GM12875 (cell line): ENCODE measurements at regions not wholly inside any gene's neighbourhood (a gene's known extent, or its start where the extent isn't known, plus 50 kb on each side); places are given as distances from the start of the nearest gene placed in this dataset.
A peak's percentile ranks its signal among the peaks of the same experiment; 100 is the strongest.
"Not testable (repeated sequence)": the region's sequence is repeated elsewhere in the genome, so short reads cannot be mapped to it uniquely, and the experiment has no call there.

ENCODE experiments used
- H3K4me3 ChIP-seq: one replicate; pipeline ENCODE4 v1.5.1; 2011; ENCODE audit warnings: low read depth, low read length, control low read depth
- TF ChIP-seq, protein P1 (sequence below): IDR thresholded peaks from 2 replicates; pipeline ENCODE4 v1.5.1; 2011; ENCODE audit warnings: low read depth, mild to moderate bottlenecking, control low read depth, inconsistent platforms, low read length, moderate library complexity, borderline replicate concordance; ENCODE audit not compliant: insufficient read depth

DNA sequence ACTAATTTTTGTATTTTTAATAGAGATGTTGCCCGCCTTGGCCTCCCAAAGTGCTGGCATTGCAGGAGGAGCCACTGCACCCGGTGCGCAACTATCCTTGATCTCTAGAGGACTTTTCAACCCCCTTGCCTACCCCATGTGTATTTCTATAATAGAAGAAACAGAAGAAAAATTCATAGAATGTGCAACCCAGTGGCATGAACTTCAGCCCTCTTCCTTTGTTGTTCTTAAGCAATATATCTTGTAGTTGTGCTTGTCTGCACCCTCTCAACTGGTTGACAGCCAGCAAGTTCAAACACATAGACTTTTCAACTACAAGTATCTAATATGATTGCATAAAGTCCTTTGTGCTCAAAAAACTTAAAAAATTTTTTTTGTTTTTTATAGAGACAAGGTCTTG is 72.3 kb upstream of the NCOA3 start:
- TF ChIP-seq, protein P1, sequence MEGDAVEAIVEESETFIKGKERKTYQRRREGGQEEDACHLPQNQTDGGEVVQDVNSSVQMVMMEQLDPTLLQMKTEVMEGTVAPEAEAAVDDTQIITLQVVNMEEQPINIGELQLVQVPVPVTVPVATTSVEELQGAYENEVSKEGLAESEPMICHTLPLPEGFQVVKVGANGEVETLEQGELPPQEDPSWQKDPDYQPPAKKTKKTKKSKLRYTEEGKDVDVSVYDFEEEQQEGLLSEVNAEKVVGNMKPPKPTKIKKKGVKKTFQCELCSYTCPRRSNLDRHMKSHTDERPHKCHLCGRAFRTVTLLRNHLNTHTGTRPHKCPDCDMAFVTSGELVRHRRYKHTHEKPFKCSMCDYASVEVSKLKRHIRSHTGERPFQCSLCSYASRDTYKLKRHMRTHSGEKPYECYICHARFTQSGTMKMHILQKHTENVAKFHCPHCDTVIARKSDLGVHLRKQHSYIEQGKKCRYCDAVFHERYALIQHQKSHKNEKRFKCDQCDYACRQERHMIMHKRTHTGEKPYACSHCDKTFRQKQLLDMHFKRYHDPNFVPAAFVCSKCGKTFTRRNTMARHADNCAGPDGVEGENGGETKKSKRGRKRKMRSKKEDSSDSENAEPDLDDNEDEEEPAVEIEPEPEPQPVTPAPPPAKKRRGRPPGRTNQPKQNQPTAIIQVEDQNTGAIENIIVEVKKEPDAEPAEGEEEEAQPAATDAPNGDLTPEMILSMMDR: no peak
- no peak overlapping the region for H3K4me3 ChIP-seq

DNA sequence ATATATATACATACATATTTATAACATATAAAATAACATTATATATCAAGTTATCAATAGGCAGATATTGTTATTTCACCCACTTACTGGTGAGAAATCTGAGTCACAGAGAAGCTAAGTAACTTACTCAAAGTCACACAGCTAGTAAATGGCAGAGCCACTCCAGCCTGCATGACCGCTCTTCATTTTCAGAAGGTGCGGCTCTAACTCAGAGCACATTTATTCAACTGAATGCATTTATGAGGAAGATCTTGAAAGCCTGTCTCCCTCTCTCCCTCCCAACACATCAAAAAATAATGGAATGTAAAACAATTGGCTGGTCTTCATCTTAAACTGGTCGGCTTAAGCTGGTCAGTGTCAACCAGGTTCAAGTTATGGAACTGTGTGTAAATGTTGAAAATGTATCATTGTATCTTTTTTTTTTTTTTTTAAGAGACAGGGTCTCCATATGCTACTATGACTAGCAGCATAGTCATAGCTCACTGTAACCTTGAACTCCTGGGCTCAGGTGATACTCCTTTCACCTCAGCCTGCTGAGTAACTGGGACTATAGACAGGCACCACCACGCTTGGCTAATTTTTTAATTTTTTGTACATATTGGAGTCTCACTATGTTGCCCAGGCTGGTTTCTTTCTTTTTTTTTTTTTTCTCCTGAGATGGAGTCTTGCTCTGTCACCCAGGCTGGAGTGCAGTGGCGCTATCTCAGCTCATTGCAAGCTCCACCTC is 70.7 kb upstream of the NCOA3 start:
- H3K4me3 ChIP-seq: no peak overlapping the region
- TF ChIP-seq, protein P1: no peak

DNA sequence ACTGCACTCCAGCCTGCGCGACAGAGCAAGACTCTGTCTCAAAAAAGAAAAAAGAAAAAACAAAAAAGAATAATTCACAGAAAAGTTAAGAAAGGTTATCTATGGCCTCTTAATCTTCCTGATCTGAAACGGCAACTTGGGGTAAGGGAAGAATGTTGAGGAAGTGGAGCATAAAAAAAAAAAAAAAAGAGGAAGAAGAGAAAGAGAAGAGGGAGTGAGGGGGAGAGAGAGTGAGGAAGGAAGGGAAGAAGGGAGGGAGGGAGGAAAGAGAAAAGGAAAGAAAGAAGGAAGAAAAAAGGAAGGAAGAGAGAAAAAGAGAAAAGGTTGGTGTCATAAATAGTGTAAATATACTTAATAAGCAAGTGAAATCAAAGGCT is 68.9 kb upstream of the NCOA3 start:
- no peak overlapping the region for H3K4me3 ChIP-seq
- TF ChIP-seq, protein P1: no peak

DNA sequence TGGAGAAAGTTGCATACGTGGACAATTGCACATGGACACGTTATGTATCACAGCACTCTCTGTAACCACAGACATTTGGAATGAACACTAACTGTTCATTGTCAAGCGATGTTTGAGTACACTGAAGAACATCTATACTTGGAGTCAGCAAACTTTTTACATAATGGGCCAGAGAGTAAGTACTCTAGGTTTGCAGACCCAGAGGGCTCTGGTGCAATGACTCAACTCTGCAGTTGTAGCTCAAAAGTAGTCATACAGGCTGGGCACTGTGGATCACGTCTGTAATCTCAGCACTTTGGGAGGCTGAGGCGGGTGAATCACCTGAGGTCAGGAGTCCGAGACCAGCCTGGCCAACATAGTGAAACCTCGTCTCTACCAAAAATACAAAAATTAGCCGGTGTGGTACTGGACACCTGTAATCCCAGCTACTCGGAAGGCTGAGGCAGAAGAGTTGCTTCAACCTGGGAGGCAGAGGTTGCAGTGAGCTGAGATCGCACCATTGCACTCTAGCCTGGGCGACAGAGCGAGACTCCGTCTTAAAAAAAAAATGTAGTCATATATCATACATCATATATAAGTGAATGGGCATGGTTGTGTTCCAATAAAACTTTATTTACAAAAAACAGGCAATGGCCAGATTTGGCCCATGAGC is 67.4 kb upstream of the NCOA3 start:
- not testable (repeated sequence) for H3K4me3 ChIP-seq

DNA sequence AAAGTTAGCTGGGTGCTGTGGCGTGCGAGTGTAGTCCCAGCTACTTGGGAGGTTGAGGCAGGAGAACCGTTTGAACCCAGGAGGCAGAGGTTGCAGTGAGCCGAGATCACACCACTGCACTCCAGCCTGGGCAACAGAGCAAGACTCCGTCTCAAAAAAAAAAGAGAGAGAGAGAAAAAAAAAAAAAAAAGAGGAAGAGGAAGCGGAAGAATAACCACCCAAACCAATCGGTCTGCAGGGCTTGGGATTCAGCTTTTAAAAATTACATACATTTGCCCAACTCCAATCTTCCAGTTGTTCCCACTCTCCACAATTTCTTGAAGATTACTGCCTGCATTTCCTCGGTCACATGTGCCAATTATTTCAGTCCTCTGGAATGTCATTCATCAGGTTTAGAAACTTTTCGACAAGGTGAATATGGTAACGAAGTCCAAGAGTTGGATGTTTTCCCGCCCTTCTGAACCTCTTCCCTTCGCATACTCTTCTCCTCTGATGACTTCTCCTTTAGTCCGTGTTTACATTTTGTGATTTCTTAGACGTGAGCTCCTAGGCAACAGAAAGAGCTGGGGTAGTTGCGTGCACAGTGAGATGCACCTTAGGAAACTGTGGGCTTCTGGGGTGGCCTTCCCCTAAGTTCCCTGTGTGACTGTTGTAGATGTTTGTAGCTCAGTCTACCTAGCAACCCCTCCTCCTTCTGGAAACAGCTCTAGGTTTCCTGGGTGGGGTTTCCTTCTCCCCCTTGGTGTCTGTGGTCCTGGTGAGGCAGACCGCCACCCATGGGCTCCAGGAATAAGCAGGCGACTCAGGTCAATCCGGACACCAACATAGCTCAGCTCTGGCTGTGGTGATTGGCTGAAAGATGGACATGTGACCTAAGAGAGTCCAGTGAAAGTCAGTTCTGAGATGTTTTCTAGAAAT is 63.0 kb upstream of the NCOA3 start:
- TF ChIP-seq, protein P1: no peak
- peak overlapping the region; percentile 2 for H3K4me3 ChIP-seq

DNA sequence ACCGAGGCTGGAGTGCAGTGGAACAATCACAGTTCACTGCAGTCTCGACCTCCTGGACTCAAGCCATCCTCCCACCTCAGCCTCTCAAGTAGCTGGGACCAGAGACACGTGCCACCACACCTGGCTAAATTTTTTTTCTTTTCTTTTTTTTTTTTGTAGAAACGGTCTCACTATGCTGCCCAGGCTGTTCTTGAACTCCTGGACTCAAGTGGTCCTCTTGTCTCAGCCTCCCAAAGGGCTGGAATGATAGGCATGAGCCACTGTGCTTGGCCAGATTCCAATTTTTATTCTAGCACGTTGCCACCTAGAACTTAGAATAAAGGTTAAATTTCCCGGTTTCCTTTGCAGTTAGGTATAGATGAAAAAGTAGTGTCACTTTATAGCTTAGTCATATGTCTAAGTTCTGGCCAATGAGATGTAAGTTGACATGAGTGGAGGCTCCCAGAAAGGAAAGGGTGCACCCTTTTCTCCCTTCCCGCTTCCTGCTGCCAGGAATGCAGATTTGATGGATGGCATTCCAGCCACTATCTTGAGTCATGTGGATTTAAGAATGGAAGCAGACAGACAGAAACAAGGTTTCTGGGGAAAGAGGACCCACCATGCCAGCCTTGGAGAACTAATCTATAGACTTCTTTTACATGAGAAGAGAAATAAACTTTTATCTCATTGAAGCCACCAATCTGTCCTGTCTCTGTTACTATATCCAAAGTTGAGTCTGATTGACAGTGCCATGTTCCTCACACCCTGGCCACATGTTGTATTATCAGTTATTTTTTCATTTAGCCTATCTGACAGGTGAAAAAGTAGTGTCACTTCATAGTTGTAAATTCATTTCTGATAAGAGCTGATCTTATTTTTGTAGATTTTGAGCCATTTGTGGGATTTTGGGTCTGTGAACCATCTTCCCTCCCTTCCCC is 60.6 kb upstream of the NCOA3 start:
- H3K4me3 ChIP-seq: no peak overlapping the region
- TF ChIP-seq, protein P1: no peak

DNA sequence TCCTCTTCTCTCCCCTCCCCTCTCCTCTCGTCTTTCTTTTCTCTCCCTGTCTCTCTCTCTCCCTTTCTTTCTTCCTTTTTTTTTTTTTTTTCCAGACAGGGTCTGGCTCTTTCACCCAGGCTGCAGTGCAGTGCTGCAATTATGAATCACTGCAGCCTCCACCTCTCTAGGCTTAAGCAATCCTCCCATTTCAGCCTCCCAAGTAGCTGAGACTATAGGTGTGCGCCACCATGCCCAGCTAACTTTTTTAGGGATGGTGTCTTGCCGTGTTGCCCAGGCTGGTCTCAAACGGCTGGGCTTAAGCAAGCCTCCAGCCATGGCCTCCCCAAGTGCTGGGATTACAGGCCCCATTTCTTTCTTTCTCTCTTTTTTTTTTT is 59.9 kb upstream of the NCOA3 start:
- H3K4me3 ChIP-seq: no peak overlapping the region
- TF ChIP-seq, protein P1: no peak

DNA sequence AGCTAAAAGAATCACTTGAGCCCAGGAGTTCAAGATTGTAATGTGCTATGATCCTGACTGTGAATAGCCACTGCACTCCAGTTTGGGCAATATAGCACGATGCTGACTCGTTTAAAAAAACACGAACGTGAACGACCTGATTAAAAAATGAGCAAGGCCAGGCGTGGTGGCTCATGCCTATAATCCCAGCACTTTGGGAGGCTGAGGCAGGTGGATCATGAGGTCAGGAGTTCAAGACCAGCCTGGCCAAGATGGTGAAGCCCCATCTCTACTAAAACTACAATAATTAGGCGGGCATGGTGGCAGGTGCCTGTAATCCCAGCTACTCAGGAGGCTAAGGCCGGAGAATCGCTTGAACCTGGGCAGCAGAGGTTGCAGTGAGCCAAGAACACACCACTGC is 58.6 kb upstream of the NCOA3 start:
- H3K4me3 ChIP-seq: not testable (repeated sequence)
